HEK293T (cell line): ENCODE measurements at regions not wholly inside any gene's neighbourhood (a gene's known extent, or its start where the extent isn't known, plus 50 kb on each side); places are given as distances from the start of the nearest gene placed in this dataset.
"Not testable (repeated sequence)": the region's sequence is repeated elsewhere in the genome, so short reads cannot be mapped to it uniquely, and the experiment has no call there.

ENCODE experiments used
- NFRKB ChIP-seq: fragments of 450-650 bp; IDR thresholded peaks from 2 replicates; pipeline ENCODE4 v1.6.1; 2016; ENCODE audit warnings: mild to moderate bottlenecking, moderate library complexity
- SP1 ChIP-seq: fragments of 450-650 bp; IDR thresholded peaks from 2 replicates; pipeline ENCODE4 v1.6.1; 2017

GRCh38 chr2:129204581-129204980 lies 774.9 kb upstream of the RAB6C start:
- not testable (repeated sequence) for TF ChIP-seq SP1, NFRKB
